Left renal cortex interstitium (tissue), 4 donors: ENCODE measurements at regions not wholly inside any gene's neighbourhood (a gene's known extent, or its start where the extent isn't known, plus 50 kb on each side); places are given as distances from the start of the nearest gene placed in this dataset.
A peak's percentile ranks its signal among the peaks of the same experiment; 100 is the strongest.

Experiments used
- DNase-seq, 4 donors: peaks; one replicate each; pipeline ENCODE4 v3.0.0-alpha.2; 2013; ENCODE audit warnings: low read depth in 4 of 4, low spot score in 2 of 4, missing footprints in 1 of 4

- no peak for DNase-seq
Measured at GRCh38 chr3:8189051-8189450, 312.6 kb upstream of the LMCD1 start.

DNA sequence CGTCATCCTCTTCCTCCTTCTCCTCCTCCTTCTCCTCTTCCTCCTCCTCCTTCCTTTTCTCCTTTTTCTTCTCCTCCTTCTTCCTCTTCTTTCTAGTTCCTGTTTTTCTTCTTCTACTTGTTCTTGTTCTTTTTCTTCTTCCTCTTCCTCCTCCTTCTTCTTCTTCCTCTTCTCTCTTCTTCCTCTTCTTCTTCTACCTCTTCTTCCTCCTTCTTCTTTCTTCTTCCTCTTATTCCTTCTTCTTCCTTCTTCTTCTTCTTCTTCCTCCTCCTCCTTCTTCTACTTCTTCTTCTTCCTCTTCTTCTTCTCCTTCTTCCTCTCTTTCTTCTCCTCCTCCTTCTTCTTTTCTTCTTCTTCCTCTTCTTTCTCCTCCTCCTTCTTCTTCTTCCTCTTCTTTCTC is 310.2 kb upstream of the LMCD1 start:
- no peak for DNase-seq

- DNase-seq, result no peak
Measured at GRCh38 chr3:8197384-8197783, 304.2 kb upstream of the LMCD1 start.

DNA sequence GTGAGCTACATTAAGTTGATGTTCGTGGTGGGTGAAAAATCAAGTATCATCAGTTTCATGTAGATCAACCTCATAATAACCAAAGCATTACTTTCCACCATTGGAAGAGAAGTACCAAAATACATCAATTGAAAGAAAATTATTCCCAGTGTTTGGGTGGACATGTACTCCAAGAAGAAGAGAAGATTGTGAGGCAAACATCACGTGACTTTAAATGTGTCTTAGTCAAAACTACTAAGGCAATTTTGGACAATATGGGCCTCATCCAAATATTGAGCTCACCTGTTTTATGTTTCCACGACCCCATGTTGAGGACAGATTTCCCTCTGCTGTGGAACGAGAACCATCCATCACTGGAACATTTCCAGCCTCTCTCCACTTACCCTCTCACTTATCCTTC is 303.0 kb upstream of the LMCD1 start:
- no peak for DNase-seq

DNA sequence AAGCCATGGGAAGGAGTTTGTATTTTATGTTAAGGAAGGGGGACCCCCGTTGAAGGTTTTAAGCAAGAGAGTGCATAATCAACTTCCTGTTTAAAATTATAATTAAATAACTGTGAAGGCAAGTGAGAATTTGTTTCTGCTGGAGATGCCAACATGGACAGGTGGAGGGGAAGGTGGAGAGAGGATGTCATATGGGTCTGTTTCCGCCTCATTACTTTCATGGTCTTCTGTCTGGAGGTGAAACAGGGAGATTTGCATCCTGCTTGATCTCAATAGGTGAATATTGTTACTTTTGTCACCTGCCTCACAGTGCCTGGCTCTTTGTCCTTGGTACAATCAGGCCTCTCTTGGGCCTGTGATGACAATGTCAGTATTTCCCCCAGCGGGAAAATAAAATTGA is 300.6 kb upstream of the LMCD1 start:
- DNase-seq, result no peak

- peak in 1 of 4 donors; percentile 20 for DNase-seq
Measured at GRCh38 chr3:8201886-8202285, 299.7 kb upstream of the LMCD1 start.

DNA sequence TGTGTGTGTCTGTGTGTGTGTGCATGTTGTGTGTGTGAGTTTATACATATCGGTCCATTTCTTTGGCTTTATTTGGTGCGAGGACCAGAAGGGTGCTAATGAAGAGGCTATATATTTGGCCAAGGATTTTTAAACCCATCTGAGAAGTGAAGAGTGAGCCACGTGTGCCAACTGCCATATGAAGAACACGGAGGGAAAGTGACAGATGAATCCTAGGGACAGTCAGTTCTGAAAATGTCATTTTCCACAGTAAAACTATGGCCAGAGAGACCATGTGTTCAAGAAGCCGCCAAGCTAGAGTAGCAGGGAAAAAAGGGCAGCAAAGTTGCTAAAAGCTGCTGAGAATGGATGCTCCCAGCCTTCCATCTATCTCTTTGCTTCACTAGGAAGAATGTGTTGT is 297.3 kb upstream of the LMCD1 start:
- DNase-seq, result no peak

GRCh38 chr3:8204853-8205650 is 296.6 kb upstream of the LMCD1 start:
- DNase-seq, result no peak

GRCh38 chr3:8205881-8206280 is 295.7 kb upstream of the LMCD1 start:
- no peak for DNase-seq

DNA sequence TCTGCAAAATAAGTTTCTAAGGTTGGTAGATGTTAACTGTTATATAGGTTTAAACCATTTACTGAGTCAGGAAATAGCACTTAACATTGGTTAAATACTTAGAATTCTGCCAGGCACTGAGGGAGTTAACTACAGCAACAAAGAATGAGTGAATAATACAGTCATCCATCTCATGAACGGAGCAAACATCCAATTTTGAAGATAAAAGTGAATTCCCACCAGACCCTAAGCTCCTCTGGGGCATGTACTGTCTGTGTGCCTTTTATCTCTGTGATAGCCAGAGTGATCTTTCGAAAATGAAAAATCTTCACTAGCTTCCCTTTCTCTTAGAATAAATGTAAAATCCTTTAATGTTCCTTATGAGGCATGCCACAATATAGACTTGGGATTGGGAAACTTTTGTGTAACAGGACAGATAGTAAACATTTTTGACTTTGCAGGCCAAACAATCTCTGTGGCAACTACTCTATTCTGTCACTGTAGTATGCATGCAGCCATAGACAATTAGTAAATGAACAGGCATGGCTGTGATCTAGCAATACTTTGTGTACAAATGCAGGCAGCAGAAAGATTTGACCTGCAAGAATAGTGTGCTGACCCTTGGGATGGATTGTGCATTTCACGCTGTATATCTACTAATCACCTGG is 294.5 kb upstream of the LMCD1 start:
- no peak for DNase-seq

GRCh38 chr3:8210882-8211341 is 290.7 kb upstream of the LMCD1 start:
- no peak for DNase-seq

GRCh38 chr3:8212794-8213193 is 288.8 kb upstream of the LMCD1 start:
- no peak for DNase-seq

DNA sequence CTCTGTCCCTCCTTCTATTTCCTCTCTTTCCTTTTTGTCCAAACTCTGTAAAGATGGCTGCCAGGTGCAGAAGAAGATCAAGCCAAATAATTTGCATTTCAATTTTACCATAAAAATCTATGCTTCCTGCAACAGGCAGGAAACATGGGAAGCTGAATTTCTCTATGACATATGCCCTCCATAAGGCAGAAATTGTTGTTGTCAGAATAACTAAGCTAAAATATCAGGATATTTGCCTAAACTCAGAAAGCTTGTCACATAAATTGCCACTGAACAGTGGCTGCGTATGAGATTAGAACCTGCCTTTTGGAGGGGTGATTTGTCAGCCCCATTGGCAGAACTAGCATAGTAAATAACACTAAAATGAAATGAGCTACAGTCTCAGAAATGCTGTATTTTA is 288.3 kb upstream of the LMCD1 start:
- DNase-seq, result no peak

DNA sequence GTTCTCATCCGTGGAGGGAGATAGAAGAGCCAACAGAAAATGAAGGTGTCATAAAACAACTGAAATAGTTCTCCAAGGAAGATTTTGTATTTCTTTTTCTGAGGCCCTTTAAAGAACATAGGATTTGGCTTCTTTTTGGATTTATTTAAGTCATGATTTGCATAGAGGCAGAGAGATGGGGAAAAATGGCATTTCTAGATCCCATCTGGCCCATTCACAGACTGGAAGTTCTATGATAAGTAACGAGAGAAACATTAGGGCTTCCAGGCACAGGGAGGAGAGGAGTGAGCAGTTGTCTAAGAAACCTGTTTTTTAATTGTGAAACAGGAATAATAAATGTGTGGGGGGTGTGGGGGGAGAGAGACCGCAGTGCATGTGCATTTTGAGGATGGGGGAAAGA is 285.8 kb upstream of the LMCD1 start:
- DNase-seq, result no peak

GRCh38 chr3:8218353-8218940 is 283.2 kb upstream of the LMCD1 start:
- no peak for DNase-seq

- no peak for DNase-seq
Measured at GRCh38 chr3:8220291-8220690, 281.3 kb upstream of the LMCD1 start.

- DNase-seq, result no peak
Measured at GRCh38 chr3:8223766-8224165, 277.9 kb upstream of the LMCD1 start.

DNA sequence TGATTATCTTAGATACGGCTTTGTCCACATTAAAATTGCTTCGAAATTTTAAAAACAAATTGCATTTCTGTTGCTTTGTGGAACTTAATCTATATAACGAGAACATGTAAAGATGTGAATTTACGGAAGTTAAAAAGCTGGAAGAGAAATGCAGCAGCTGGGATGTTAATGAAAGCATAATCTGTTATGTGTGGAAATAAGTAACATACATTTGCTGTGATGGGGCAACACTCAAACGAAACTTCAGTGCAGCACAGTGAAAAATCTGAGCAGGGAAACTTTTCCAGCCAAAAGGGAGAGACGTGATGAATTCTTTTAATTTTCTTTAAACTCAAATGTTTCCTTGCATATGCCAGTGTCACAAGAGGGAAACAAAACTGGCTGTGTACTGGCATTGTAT is 276.7 kb upstream of the LMCD1 start:
- DNase-seq, result no peak

DNA sequence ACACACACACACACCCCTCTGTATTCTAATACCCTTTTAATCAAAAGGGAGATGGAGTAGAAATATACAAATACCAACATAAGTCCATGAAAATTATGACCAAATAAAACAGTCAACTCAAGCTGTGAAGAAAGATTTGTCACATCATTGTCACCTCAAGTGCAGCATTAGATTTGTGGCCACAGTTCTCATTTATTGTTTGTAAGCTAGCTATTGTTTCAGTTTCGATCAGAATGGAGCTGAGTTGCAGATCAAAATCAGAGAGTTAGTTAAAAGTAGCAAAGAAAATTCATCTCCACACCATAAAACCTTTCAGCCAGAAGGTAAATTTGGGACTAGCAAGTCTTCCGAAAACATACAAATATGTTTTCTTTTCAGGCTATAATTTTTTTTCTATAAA is 267.7 kb upstream of the LMCD1 start:
- no peak for DNase-seq

DNA sequence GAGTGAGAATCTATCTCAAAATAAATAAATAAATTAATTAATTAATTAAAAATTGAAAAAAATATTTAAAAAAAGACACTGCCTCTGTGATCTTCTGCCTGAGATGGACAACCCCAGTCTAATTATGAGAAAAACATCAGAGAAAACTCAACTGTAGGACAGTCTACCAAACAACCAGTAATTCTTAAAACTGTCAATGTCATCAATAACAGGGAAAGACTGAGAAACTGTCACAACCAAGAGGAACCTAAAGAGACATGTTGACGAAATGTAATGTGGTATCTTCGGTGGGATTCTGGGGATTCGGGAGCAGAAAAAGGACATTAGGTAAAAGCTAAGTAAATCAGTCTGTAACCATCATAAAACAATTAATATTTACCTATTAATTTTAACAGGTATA is 265.4 kb upstream of the LMCD1 start:
- DNase-seq, result no peak

GRCh38 chr3:8237893-8238292 is 263.7 kb upstream of the LMCD1 start:
- DNase-seq, result no peak

DNA sequence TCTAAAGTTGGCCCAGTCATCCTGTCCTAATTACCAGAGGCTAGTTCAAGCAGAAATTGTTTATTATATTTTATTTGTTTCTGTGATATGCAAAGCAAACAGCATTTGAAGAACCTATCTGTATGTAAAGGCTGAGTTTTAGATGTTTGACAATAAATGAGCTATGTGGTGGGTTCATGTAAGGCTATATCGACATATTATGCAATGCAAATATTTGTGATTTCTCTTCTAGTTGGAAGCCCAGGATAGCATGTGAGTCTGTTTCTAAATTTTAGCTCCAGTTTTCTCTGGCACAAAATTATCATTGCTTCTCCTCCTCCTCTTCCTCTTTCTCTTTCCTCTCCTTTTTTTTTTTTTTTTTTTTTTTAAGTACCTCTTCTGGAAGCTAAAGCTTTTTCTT is 263.2 kb upstream of the LMCD1 start:
- no peak for DNase-seq
